Neural cell (in vitro differentiated cells): ENCODE measurements at regions not wholly inside any gene's neighbourhood (a gene's known extent, or its start where the extent isn't known, plus 50 kb on each side); places are given as distances from the start of the nearest gene placed in this dataset.

Experiments used
- H2AFZ ChIP-seq: fragments of 200-600, 300-800 bp; sonication (generic), shearing (Covaris generic); 2 replicates; pipeline ENCODE4 v1.6.0; 2014; ENCODE audit warnings: low read depth, mild to moderate bottlenecking, antibody characterized with exemption, low read length, moderate library complexity
- H3F3A ChIP-seq: fragments of 200-600 bp; shearing (Covaris generic); 2 replicates; pipeline ENCODE4 v1.6.1; 2016; ENCODE audit warnings: mild to moderate bottlenecking, moderate library complexity, mixed read lengths, antibody characterized with exemption, low read length; ENCODE audit not compliant: insufficient read depth, poor library complexity, severe bottlenecking
- H3K27ac ChIP-seq: fragments of 200-600, 300-800 bp; sonication (generic), shearing (Covaris generic); 2 replicates; pipeline ENCODE4 v1.5.1; 2014; ENCODE audit warnings: mild to moderate bottlenecking, low read length, moderate library complexity
- H3K27me3 ChIP-seq: fragments of 300-800, 200-600 bp; sonication (generic), shearing (Covaris generic); 2 replicates; pipeline ENCODE4 v1.6.0; 2014; ENCODE audit warnings: mild to moderate bottlenecking, low read depth, low read length, moderate library complexity; ENCODE audit not compliant: insufficient read depth
- H3K36me3 ChIP-seq: fragments of 300-800, 200-600 bp; sonication (generic), shearing (Covaris generic); 2 replicates; pipeline ENCODE4 v1.5.1; 2014; ENCODE audit warnings: mild to moderate bottlenecking, antibody characterized with exemption, low read length, moderate library complexity; ENCODE audit not compliant: insufficient read depth
- H3K4me2 ChIP-seq: fragments of 300-800, 200-600 bp; sonication (generic), shearing (Covaris generic); 2 replicates; pipeline ENCODE4 v1.6.0; 2014; ENCODE audit warnings: mild to moderate bottlenecking, low read length
- H3K4me3 ChIP-seq: fragments of 300-800, 200-600 bp; sonication (generic), shearing (Covaris generic); 2 replicates; pipeline ENCODE4 v1.5.1; 2014; ENCODE audit warnings: mild to moderate bottlenecking, low read length, moderate library complexity
- H3K79me2 ChIP-seq: fragments of 200-600 bp; shearing (Covaris generic); replicated peaks from 2 replicates; pipeline ENCODE4 v1.6.0; 2014; ENCODE audit warnings: mild to moderate bottlenecking, low read length, moderate library complexity; ENCODE audit not compliant: insufficient read depth
- H3K9ac ChIP-seq: fragments of 300-800, 200-600 bp; sonication (generic), shearing (Covaris generic); 2 replicates; pipeline ENCODE4 v1.6.1; 2016; ENCODE audit warnings: mild to moderate bottlenecking, low read length, mixed read lengths
- H3K9me2 ChIP-seq: fragments of 200-600 bp; shearing (Covaris generic); 2 replicates; pipeline ENCODE4 v1.6.1; 2016; ENCODE audit warnings: mild to moderate bottlenecking, low read length, mixed read lengths; ENCODE audit not compliant: insufficient read depth
- H3K9me3 ChIP-seq: fragments of 200-600, 300-800 bp; sonication (generic), shearing (Covaris generic); 2 replicates; pipeline ENCODE4 v1.6.1; 2016; ENCODE audit warnings: mild to moderate bottlenecking, mixed run types, low read length, moderate library complexity, mixed read lengths
- H4K20me1 ChIP-seq: fragments of 200-600 bp; shearing (Covaris generic); 2 replicates; pipeline ENCODE4 v1.6.1; 2016; ENCODE audit warnings: mild to moderate bottlenecking, mixed run types; ENCODE audit not compliant: insufficient read depth
- EP300 ChIP-seq: fragments of 450-650 bp; conservative IDR thresholded peaks from 2 replicates; pipeline ENCODE4 v1.6.1; 2014; ENCODE audit warnings: antibody characterized with exemption, mild to moderate bottlenecking, moderate library complexity; ENCODE audit not compliant: poor library complexity, severe bottlenecking
- EZH2 ChIP-seq: fragments of 200-600, 300-800 bp; shearing (Covaris generic), sonication (generic); IDR thresholded peaks from 2 replicates; pipeline ENCODE4 v1.6.1; 2014; ENCODE audit warnings: antibody characterized with exemption, low read length, borderline replicate concordance, mild to moderate bottlenecking; ENCODE audit not compliant: insufficient read depth, poor library complexity, severe bottlenecking
- MXI1 ChIP-seq: fragments of 450-650 bp; conservative IDR thresholded peaks from 2 replicates; pipeline ENCODE4 v1.6.1; 2014; ENCODE audit warnings: antibody characterized with exemption, mild to moderate bottlenecking; ENCODE audit not compliant: poor library complexity, severe bottlenecking
- POLR2AphosphoS5 ChIP-seq: IDR thresholded peaks from 2 replicates; pipeline ENCODE4 v1.6.1; 2012
- RAD21 ChIP-seq: fragments of 450-650 bp; conservative IDR thresholded peaks from 2 replicates; pipeline ENCODE4 v1.6.1; 2014; ENCODE audit warnings: antibody characterized with exemption, mild to moderate bottlenecking, moderate library complexity
- REST ChIP-seq: IDR thresholded peaks from 2 replicates; pipeline ENCODE4 v1.6.1; 2012; ENCODE audit warnings: borderline replicate concordance
- SMC3 ChIP-seq: fragments of 450-650 bp; conservative IDR thresholded peaks from 2 replicates; pipeline ENCODE4 v1.6.1; 2014; ENCODE audit warnings: antibody characterized with exemption, mild to moderate bottlenecking, moderate library complexity; ENCODE audit not compliant: poor library complexity
- TAF1 ChIP-seq: IDR thresholded peaks from 2 replicates; pipeline ENCODE4 v1.6.1; 2012; ENCODE audit warnings: low read depth
- TF ChIP-seq, protein P1 (sequence below): fragments of 450-650 bp; IDR thresholded peaks from 2 replicates; pipeline ENCODE4 v1.5.1; 2014; ENCODE audit warnings: antibody characterized with exemption, mild to moderate bottlenecking, moderate library complexity; ENCODE audit not compliant: poor library complexity, severe bottlenecking

DNA sequence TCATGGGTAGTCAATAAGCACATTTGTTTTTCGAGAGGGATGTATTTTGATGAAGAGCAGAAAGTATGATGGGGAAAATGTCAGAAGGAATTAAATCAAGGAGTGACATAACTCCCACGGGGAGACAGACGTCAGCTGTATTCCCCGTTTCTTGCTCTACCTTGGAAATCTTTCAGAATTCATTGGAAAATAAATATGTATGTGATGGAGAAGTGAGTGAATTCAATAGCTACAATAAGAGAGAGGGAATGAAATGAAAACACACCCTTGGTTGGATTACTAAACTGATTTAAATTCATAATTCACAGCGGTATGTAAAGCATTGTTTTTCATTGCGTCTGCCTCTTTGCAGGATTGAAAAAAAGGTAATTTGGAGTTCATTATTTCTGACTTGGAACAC lies 209.7 kb upstream of the KLF4 start:
- no peaks in the 10 kb centered on the region for H4K20me1 ChIP-seq
- no peaks in the 10 kb centered on the region for H3K9me3 ChIP-seq
- TF ChIP-seq SMC3 (no peak), MXI1 (no peak), EZH2 (no peak), POLR2AphosphoS5 (peak; percentile 40), EP300 (peak; percentile 70), REST (peak; percentile 97)
- peak overlapping the region; percentile 32 for H3K4me2 ChIP-seq
- no peaks in the 10 kb centered on the region for H3K79me2 ChIP-seq
- no peaks in the 10 kb centered on the region for H3K9me2 ChIP-seq
- H3K36me3 ChIP-seq = no peaks in the 10 kb centered on the region
- H3K27ac ChIP-seq = no peak overlapping the region
- no peaks in the 10 kb centered on the region for H3F3A ChIP-seq
- no peaks in the 10 kb centered on the region for H3K27me3 ChIP-seq
- peak overlapping the region; percentile 19 for H3K4me3 ChIP-seq
- no peak overlapping the region for H3K9ac ChIP-seq
- no peak overlapping the region for H2AFZ ChIP-seq

GRCh38 chr9:107698779-107699178 lies 209.2 kb upstream of the KLF4 start:
- Histone ChIP-seq H2AFZ (no peak overlapping the region), H3K27ac (no peak overlapping the region)

More at GRCh38 chr9:107698779-107699178, 209.2 kb upstream of the KLF4 start:
- Histone ChIP-seq H3K27me3 (no peaks in the 10 kb centered on the region), H3K9ac (no peak overlapping the region), H3F3A (no peaks in the 10 kb centered on the region), H3K9me3 (no peaks in the 10 kb centered on the region), H4K20me1 (no peaks in the 10 kb centered on the region), H3K9me2 (no peaks in the 10 kb centered on the region), H3K4me3 (peak overlapping the region; percentile 19), H3K79me2 (no peaks in the 10 kb centered on the region), H3K36me3 (no peaks in the 10 kb centered on the region), H3K4me2 (peak overlapping the region; percentile 21)
- TF ChIP-seq SMC3 = no peak
- no peak for TF ChIP-seq EZH2
- TF ChIP-seq, protein P1, sequence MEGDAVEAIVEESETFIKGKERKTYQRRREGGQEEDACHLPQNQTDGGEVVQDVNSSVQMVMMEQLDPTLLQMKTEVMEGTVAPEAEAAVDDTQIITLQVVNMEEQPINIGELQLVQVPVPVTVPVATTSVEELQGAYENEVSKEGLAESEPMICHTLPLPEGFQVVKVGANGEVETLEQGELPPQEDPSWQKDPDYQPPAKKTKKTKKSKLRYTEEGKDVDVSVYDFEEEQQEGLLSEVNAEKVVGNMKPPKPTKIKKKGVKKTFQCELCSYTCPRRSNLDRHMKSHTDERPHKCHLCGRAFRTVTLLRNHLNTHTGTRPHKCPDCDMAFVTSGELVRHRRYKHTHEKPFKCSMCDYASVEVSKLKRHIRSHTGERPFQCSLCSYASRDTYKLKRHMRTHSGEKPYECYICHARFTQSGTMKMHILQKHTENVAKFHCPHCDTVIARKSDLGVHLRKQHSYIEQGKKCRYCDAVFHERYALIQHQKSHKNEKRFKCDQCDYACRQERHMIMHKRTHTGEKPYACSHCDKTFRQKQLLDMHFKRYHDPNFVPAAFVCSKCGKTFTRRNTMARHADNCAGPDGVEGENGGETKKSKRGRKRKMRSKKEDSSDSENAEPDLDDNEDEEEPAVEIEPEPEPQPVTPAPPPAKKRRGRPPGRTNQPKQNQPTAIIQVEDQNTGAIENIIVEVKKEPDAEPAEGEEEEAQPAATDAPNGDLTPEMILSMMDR = no peak
- TF ChIP-seq POLR2AphosphoS5 = no peak
- no peak for TF ChIP-seq RAD21
- TF ChIP-seq EP300 = no peak
- no peak for TF ChIP-seq TAF1
- no peak for TF ChIP-seq REST
- TF ChIP-seq MXI1 = no peak
